ENCODE measurements at regions not wholly inside any gene's neighbourhood (a gene's known extent, or its start where the extent isn't known, plus 50 kb on each side); places are given as distances from the start of the nearest gene placed in this dataset.

- Histone ChIP-seq H3K36me3 (ENCODE audit: control insufficient read depth, insufficient read depth, low read length) (no peaks in the 10 kb centered on the region), H3K4me3 (ENCODE audit: low read depth in 2 of 2, low read length in 2 of 2) (no peak overlapping the region), H3K9me3 (ENCODE audit: control insufficient read depth, insufficient read depth, low read depth, low read length) (no peaks in the 10 kb centered on the region), H3K27ac (ENCODE audit: low read length) (no peak overlapping the region), H3K4me1 (ENCODE audit: control insufficient read depth, insufficient read depth, low read length) (no peaks in the 10 kb centered on the region), H3K27me3 (ENCODE audit: control insufficient read depth, insufficient read depth, low read length) (no peaks in the 10 kb centered on the region)
- CTCF ChIA-PET = no interaction called here
- TF ChIP-seq POLR2AphosphoS5 (IDR thresholded peaks at IDR 0.05; ENCODE audit: low read depth, low read length) = no peak
- TF ChIP-seq TCF7L2 (IDR thresholded peaks at IDR 0.05; ENCODE audit: low read depth, low read length) = no peak
- no peak for TF ChIP-seq REST (IDR thresholded peaks at IDR 0.05; ENCODE audit: insufficient read depth in 1 of 2, low read depth in 2 of 2, low read length in 1 of 2)
- no peak for TF ChIP-seq CTCF (IDR thresholded peaks at IDR 0.05)
- no peak for TF ChIP-seq SIN3A (IDR thresholded peaks at IDR 0.05; ENCODE audit: borderline replicate concordance, insufficient read depth, low read depth, low read length)
- POLR2A ChIA-PET = no interaction called here
- DNase-seq (ENCODE audit: low read depth, low spot score) = no peak
- ATAC-seq = no peak
- no TSS peak for BruUV-seq (replicated peaks)
- in situ Hi-C loops (cut with HindIII; ENCODE audit: low pct_unique_long_range_greater_than_20kb, low sequenced_read_pairs) (no loop called here), intact Hi-C loops (cut with micrococcal nuclease; ENCODE audit: unreplicated experiment) (no loop called here)
Measured at GRCh38 chr10:105577865-105578607, 936.9 kb downstream of the SORCS3 start.

GRCh38 chr10:105559333-105560097 is 918.4 kb downstream of the SORCS3 start:
- POLR2A ChIA-PET = no interaction called here
- BruUV-seq (replicated peaks) = no TSS peak
- no peak for ATAC-seq

More at GRCh38 chr10:105559333-105560097, 918.4 kb downstream of the SORCS3 start:
- H3K27ac ChIP-seq (ENCODE audit: low read length) = no peak overlapping the region
- DNase-seq (ENCODE audit: low read depth, low spot score) = no peak
- no peaks in the 10 kb centered on the region for H3K4me1 ChIP-seq (ENCODE audit: control insufficient read depth, insufficient read depth, low read length)
- in situ Hi-C loops (cut with HindIII; ENCODE audit: low pct_unique_long_range_greater_than_20kb, low sequenced_read_pairs) = no loop called here
- no peaks in the 10 kb centered on the region for H3K27me3 ChIP-seq (ENCODE audit: control insufficient read depth, insufficient read depth, low read length)
- CTCF ChIA-PET = no interaction called here
- TF ChIP-seq POLR2AphosphoS5 (IDR thresholded peaks at IDR 0.05; ENCODE audit: low read depth, low read length) (no peak), CTCF (IDR thresholded peaks at IDR 0.05) (no peak), REST (IDR thresholded peaks at IDR 0.05; ENCODE audit: insufficient read depth in 1 of 2, low read depth in 2 of 2, low read length in 1 of 2) (no peak), TCF7L2 (IDR thresholded peaks at IDR 0.05; ENCODE audit: low read depth, low read length) (no peak), SIN3A (IDR thresholded peaks at IDR 0.05; ENCODE audit: borderline replicate concordance, insufficient read depth, low read depth, low read length) (no peak)
- no peaks in the 10 kb centered on the region for H3K36me3 ChIP-seq (ENCODE audit: control insufficient read depth, insufficient read depth, low read length)
- H3K9me3 ChIP-seq (ENCODE audit: control insufficient read depth, insufficient read depth, low read depth, low read length) = no peaks in the 10 kb centered on the region
- H3K4me3 ChIP-seq (ENCODE audit: low read depth in 2 of 2, low read length in 2 of 2) = no peak overlapping the region
- intact Hi-C loops (cut with micrococcal nuclease; ENCODE audit: unreplicated experiment) = no loop called here

Measured in Panc1 (cell line).